ENCODE measurements at regions not wholly inside any gene's neighbourhood (a gene's known extent, or its start where the extent isn't known, plus 50 kb on each side); places are given as distances from the start of the nearest gene placed in this dataset.

GRCh38 chrX:568311-568710 lies 62.3 kb upstream of the SHOX start:
- Histone ChIP-seq H3K27me3 (ENCODE audit: control insufficient read depth in 1 of 2, insufficient read depth in 2 of 2, low read length in 2 of 2) (no peaks in the 10 kb centered on the region), H3K36me3 (ENCODE audit: control insufficient read depth in 1 of 2, insufficient read depth in 2 of 2, low read length in 2 of 2) (no peaks in the 10 kb centered on the region), H3K4me1 (ENCODE audit: control insufficient read depth in 1 of 2, insufficient read depth in 2 of 2, low read length in 2 of 2) (no peaks in the 10 kb centered on the region), H3K4me3 (ENCODE audit: low read depth in 1 of 2, low read length in 2 of 2) (no peak overlapping the region), H3K27ac (ENCODE audit: low read depth, low read length) (no peak overlapping the region), H3K9me3 (ENCODE audit: control insufficient read depth in 1 of 2, low read length in 2 of 2) (peaks cover 14 to 16% of the 10 kb centered on the region in 2 donors), H3K9ac (ENCODE audit: low read depth in 1 of 2, low read length in 2 of 2) (no peak overlapping the region)

- Histone ChIP-seq H3K4me1 (ENCODE audit: control insufficient read depth in 1 of 2, insufficient read depth in 2 of 2, low read length in 2 of 2) (no peaks in the 10 kb centered on the region), H3K9me3 (ENCODE audit: control insufficient read depth in 1 of 2, low read length in 2 of 2) (peaks cover 10 to 23% of the 10 kb centered on the region in 2 donors), H3K9ac (ENCODE audit: low read depth in 1 of 2, low read length in 2 of 2) (no peak overlapping the region), H3K36me3 (ENCODE audit: control insufficient read depth in 1 of 2, insufficient read depth in 2 of 2, low read length in 2 of 2) (no peaks in the 10 kb centered on the region), H3K27ac (ENCODE audit: low read depth, low read length) (no peak overlapping the region), H3K4me3 (ENCODE audit: low read depth in 1 of 2, low read length in 2 of 2) (no peak overlapping the region), H3K27me3 (ENCODE audit: control insufficient read depth in 1 of 2, insufficient read depth in 2 of 2, low read length in 2 of 2) (no peaks in the 10 kb centered on the region)
These were observed 58.0 kb upstream of the SHOX start for GRCh38 chrX:572538-573124.

- H3K4me1 ChIP-seq (ENCODE audit: control insufficient read depth in 1 of 2, insufficient read depth in 2 of 2, low read length in 2 of 2), result no peaks in the 10 kb centered on the region
- no peaks in the 10 kb centered on the region for H3K36me3 ChIP-seq (ENCODE audit: control insufficient read depth in 1 of 2, insufficient read depth in 2 of 2, low read length in 2 of 2)
- no peaks in the 10 kb centered on the region for H3K27me3 ChIP-seq (ENCODE audit: control insufficient read depth in 1 of 2, insufficient read depth in 2 of 2, low read length in 2 of 2)
- H3K9me3 ChIP-seq (ENCODE audit: control insufficient read depth in 1 of 2, low read length in 2 of 2), result peaks cover 17 to 20% of the 10 kb centered on the region in 2 donors
- H3K9ac ChIP-seq (ENCODE audit: low read depth in 1 of 2, low read length in 2 of 2), result no peak overlapping the region
- H3K27ac ChIP-seq (ENCODE audit: low read depth, low read length), result no peak overlapping the region
- H3K4me3 ChIP-seq (ENCODE audit: low read depth in 1 of 2, low read length in 2 of 2), result no peak overlapping the region
These were observed 56.3 kb upstream of the SHOX start for GRCh38 chrX:574251-574650.

GRCh38 chrX:574830-575229 lies 55.8 kb upstream of the SHOX start:
- H3K4me1 ChIP-seq (ENCODE audit: control insufficient read depth in 1 of 2, insufficient read depth in 2 of 2, low read length in 2 of 2), result no peaks in the 10 kb centered on the region
- no peaks in the 10 kb centered on the region for H3K27me3 ChIP-seq (ENCODE audit: control insufficient read depth in 1 of 2, insufficient read depth in 2 of 2, low read length in 2 of 2)
- peaks cover 17 to 20% of the 10 kb centered on the region in 2 donors for H3K9me3 ChIP-seq (ENCODE audit: control insufficient read depth in 1 of 2, low read length in 2 of 2)
- H3K9ac ChIP-seq (ENCODE audit: low read depth in 1 of 2, low read length in 2 of 2), result no peak overlapping the region
- H3K4me3 ChIP-seq (ENCODE audit: low read depth in 1 of 2, low read length in 2 of 2), result no peak overlapping the region
- H3K27ac ChIP-seq (ENCODE audit: low read depth, low read length), result no peak overlapping the region
- no peaks in the 10 kb centered on the region for H3K36me3 ChIP-seq (ENCODE audit: control insufficient read depth in 1 of 2, insufficient read depth in 2 of 2, low read length in 2 of 2)

- Histone ChIP-seq H3K4me3 (ENCODE audit: low read depth in 1 of 2, low read length in 2 of 2) (no peak overlapping the region), H3K4me1 (ENCODE audit: control insufficient read depth in 1 of 2, insufficient read depth in 2 of 2, low read length in 2 of 2) (no peaks in the 10 kb centered on the region), H3K9ac (ENCODE audit: low read depth in 1 of 2, low read length in 2 of 2) (no peak overlapping the region), H3K27ac (ENCODE audit: low read depth, low read length) (no peak overlapping the region), H3K27me3 (ENCODE audit: control insufficient read depth in 1 of 2, insufficient read depth in 2 of 2, low read length in 2 of 2) (no peaks in the 10 kb centered on the region), H3K36me3 (ENCODE audit: control insufficient read depth in 1 of 2, insufficient read depth in 2 of 2, low read length in 2 of 2) (no peaks in the 10 kb centered on the region), H3K9me3 (ENCODE audit: control insufficient read depth in 1 of 2, low read length in 2 of 2) (peaks cover 17 to 20% of the 10 kb centered on the region in 2 donors)
These were observed 53.6 kb upstream of the SHOX start for GRCh38 chrX:576904-577560.

GRCh38 chrX:578531-578930 lies 52.1 kb upstream of the SHOX start:
- Histone ChIP-seq H3K27me3 (ENCODE audit: control insufficient read depth in 1 of 2, insufficient read depth in 2 of 2, low read length in 2 of 2) (no peaks in the 10 kb centered on the region), H3K4me1 (ENCODE audit: control insufficient read depth in 1 of 2, insufficient read depth in 2 of 2, low read length in 2 of 2) (no peaks in the 10 kb centered on the region), H3K9ac (ENCODE audit: low read depth in 1 of 2, low read length in 2 of 2) (no peak overlapping the region), H3K4me3 (ENCODE audit: low read depth in 1 of 2, low read length in 2 of 2) (no peak overlapping the region), H3K9me3 (ENCODE audit: control insufficient read depth in 1 of 2, low read length in 2 of 2) (peaks cover 16 to 17% of the 10 kb centered on the region in 2 donors), H3K36me3 (ENCODE audit: control insufficient read depth in 1 of 2, insufficient read depth in 2 of 2, low read length in 2 of 2) (no peaks in the 10 kb centered on the region), H3K27ac (ENCODE audit: low read depth, low read length) (no peak overlapping the region)

GRCh38 chrX:580030-580429 lies 50.6 kb upstream of the SHOX start:
- Histone ChIP-seq H3K9me3 (ENCODE audit: control insufficient read depth in 1 of 2, low read length in 2 of 2) (peaks cover 12 to 17% of the 10 kb centered on the region in 2 donors), H3K27ac (ENCODE audit: low read depth, low read length) (no peak overlapping the region), H3K4me1 (ENCODE audit: control insufficient read depth in 1 of 2, insufficient read depth in 2 of 2, low read length in 2 of 2) (no peaks in the 10 kb centered on the region), H3K36me3 (ENCODE audit: control insufficient read depth in 1 of 2, insufficient read depth in 2 of 2, low read length in 2 of 2) (no peaks in the 10 kb centered on the region), H3K27me3 (ENCODE audit: control insufficient read depth in 1 of 2, insufficient read depth in 2 of 2, low read length in 2 of 2) (no peaks in the 10 kb centered on the region), H3K4me3 (ENCODE audit: low read depth in 1 of 2, low read length in 2 of 2) (no peak overlapping the region), H3K9ac (ENCODE audit: low read depth in 1 of 2, low read length in 2 of 2) (no peak overlapping the region)
